ENCODE measurements at regions not wholly inside any gene's neighbourhood (a gene's known extent, or its start where the extent isn't known, plus 50 kb on each side); places are given as distances from the start of the nearest gene placed in this dataset.

DNA sequence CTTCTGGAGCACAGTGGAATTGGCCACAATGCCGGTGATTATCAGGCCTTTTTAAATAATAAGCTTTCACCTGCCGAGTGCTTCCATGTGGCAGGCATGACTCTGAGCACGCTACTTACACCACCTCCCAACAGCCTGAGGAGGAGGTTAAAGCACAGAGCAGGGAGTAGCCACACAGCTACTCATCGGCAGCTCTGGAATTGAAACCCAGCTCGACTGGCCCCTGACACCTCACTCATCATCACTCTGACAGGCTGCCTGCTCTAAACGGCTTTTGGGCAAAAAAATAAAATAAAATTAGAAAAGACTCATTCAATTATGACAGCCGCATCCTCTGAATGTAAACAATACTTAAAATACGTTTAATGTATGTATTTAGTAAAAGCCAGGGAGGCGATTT is 326.4 kb upstream of the NOCT start:
- Histone ChIP-seq H3K27me3 (ENCODE audit: low read length) (no peaks in the 10 kb centered on the region), H3F3A (ENCODE audit: low read length, unreplicated experiment) (no peaks in the 10 kb centered on the region), H3K9me2 (replicated peaks; ENCODE audit: low read length) (no peaks in the 10 kb centered on the region), H3K9me3 (ENCODE audit: low read length) (no peaks in the 10 kb centered on the region), H3K9ac (ENCODE audit: low read length) (no peak overlapping the region), H3K4me2 (ENCODE audit: low read length) (no peak overlapping the region), H3K79me2 (ENCODE audit: low read length) (no peaks in the 10 kb centered on the region), H3K4me3 (ENCODE audit: low read length) (no peak overlapping the region), H2AFZ (ENCODE audit: low read length) (no peak overlapping the region), H4K20me1 (ENCODE audit: low read length) (no peaks in the 10 kb centered on the region), H3K36me3 (ENCODE audit: low read depth, low read length) (no peaks in the 10 kb centered on the region), H3K27ac (ENCODE audit: low read length) (no peak overlapping the region), H3K4me1 (ENCODE audit: insufficient read depth, low read length) (no peaks in the 10 kb centered on the region)
- intact Hi-C loops (cut with micrococcal nuclease), result no loop called here
- no peak for ATAC-seq
- ChIA-PET POLR2A (ENCODE audit: unreplicated experiment) (no interaction called here), CTCF (no interaction called here)
- DNase-seq, result no peak
- no peak for TF ChIP-seq EZH2 (IDR thresholded peaks at IDR 0.05; ENCODE audit: low read length, unreplicated experiment)
- TF ChIP-seq, protein P1, sequence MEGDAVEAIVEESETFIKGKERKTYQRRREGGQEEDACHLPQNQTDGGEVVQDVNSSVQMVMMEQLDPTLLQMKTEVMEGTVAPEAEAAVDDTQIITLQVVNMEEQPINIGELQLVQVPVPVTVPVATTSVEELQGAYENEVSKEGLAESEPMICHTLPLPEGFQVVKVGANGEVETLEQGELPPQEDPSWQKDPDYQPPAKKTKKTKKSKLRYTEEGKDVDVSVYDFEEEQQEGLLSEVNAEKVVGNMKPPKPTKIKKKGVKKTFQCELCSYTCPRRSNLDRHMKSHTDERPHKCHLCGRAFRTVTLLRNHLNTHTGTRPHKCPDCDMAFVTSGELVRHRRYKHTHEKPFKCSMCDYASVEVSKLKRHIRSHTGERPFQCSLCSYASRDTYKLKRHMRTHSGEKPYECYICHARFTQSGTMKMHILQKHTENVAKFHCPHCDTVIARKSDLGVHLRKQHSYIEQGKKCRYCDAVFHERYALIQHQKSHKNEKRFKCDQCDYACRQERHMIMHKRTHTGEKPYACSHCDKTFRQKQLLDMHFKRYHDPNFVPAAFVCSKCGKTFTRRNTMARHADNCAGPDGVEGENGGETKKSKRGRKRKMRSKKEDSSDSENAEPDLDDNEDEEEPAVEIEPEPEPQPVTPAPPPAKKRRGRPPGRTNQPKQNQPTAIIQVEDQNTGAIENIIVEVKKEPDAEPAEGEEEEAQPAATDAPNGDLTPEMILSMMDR (conservative IDR thresholded peaks at IDR 0.05; ENCODE audit: low read depth, low read length), result no peak
- TF ChIP-seq EZH2phosphoT487 (IDR thresholded peaks at IDR 0.05; ENCODE audit: borderline replicate concordance, low read length), result no peak
- no TSS peak for BruUV-seq (replicated peaks)

DNA sequence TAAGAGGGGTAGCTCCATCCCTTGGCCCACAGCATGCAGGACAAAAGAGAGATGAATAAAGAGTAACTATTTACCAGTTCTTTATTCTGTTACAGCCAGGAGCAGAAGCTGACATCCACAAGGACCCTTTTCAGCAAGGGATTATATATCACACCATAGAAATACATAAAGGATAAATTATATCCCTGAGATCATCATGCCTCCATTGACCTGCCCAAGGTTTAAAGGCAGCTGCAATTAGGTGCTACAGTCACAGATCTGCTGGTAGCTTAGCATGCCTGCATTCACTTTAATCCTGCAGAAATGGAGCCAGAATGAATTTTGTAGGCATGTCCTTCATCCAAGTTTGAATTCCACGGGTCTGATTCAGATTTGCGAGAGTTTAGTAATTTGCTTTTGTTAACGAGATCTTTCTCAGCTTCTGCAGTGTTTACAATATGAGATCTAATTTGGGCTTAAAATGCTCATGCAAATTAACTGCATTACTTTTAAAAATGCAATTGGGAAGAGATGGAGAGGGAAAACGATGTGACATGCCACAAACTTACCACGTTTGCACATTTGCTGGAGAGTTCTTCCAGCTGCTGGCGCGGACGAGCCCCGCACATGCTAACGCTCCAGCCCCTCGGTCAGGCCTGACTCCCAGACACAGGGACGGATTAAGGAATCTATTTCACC is 327.0 kb upstream of the NOCT start:
- no peak for TF ChIP-seq EZH2 (IDR thresholded peaks at IDR 0.05; ENCODE audit: low read length, unreplicated experiment)
- POLR2A ChIA-PET (ENCODE audit: unreplicated experiment), result no interaction called here
- Histone ChIP-seq H3K9ac (ENCODE audit: low read length) (no peak overlapping the region), H3K9me3 (ENCODE audit: low read length) (no peaks in the 10 kb centered on the region), H4K20me1 (ENCODE audit: low read length) (no peaks in the 10 kb centered on the region), H3K27ac (ENCODE audit: low read length) (no peak overlapping the region), H3K4me1 (ENCODE audit: insufficient read depth, low read length) (no peaks in the 10 kb centered on the region), H2AFZ (ENCODE audit: low read length) (no peak overlapping the region), H3K4me2 (ENCODE audit: low read length) (no peak overlapping the region), H3K36me3 (ENCODE audit: low read depth, low read length) (no peaks in the 10 kb centered on the region), H3K9me2 (replicated peaks; ENCODE audit: low read length) (no peaks in the 10 kb centered on the region), H3K79me2 (ENCODE audit: low read length) (no peaks in the 10 kb centered on the region), H3K27me3 (ENCODE audit: low read length) (no peaks in the 10 kb centered on the region), H3K4me3 (ENCODE audit: low read length) (no peak overlapping the region), H3F3A (ENCODE audit: low read length, unreplicated experiment) (no peaks in the 10 kb centered on the region)
- DNase-seq, result no peak
- CTCF ChIA-PET, result no interaction called here
- no peak for ATAC-seq
- intact Hi-C loops (cut with micrococcal nuclease), result no loop called here
- no TSS peak for BruUV-seq (replicated peaks)

DNA sequence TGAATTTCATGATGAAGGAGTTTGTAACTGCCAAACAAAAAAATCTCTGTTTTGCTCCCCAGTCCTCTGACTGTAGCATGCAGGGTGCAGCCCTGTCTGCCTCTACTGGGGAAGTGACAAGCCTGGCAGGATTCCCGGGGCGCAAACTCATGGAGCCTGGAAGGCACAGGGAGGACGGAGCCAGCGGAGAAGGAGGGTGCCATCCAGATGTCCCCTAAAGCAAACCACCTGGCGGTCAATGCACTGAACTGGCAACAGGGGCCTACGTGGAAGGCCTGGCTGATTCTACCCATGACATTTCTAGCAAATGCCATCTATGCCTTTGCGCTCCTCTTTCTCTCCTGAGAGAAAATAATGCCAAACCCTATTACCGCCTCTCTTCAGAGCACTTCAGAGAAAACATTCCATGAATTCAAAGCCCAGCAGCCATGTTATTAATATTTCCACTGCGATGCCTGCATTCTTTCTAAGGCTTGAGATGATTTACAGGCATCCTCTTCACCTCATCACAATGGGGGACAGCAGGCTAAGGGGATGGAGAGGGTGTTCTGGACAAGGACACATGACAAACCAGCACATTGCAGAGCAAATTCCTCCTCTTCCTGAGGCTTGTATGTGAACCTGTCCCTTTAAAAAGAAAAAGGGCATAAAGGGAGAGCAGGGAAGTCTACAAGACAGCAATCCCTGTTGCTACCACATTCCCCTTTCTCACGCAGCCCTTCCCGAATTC is 329.3 kb upstream of the NOCT start:
- DNase-seq (no peak), ATAC-seq (no peak)
- Histone ChIP-seq H3K4me3 (ENCODE audit: low read length) (no peak overlapping the region), H3K9ac (ENCODE audit: low read length) (no peak overlapping the region), H3K79me2 (ENCODE audit: low read length) (no peaks in the 10 kb centered on the region), H3K4me1 (ENCODE audit: insufficient read depth, low read length) (peaks cover 4% of the 10 kb centered on the region; the same call in 1 of the 2 replicates), H3K27me3 (ENCODE audit: low read length) (no peaks in the 10 kb centered on the region), H3K9me2 (replicated peaks; ENCODE audit: low read length) (no peaks in the 10 kb centered on the region), H4K20me1 (ENCODE audit: low read length) (no peaks in the 10 kb centered on the region), H3K27ac (ENCODE audit: low read length) (no peak overlapping the region), H3F3A (ENCODE audit: low read length, unreplicated experiment) (no peaks in the 10 kb centered on the region), H2AFZ (ENCODE audit: low read length) (no peak overlapping the region), H3K9me3 (ENCODE audit: low read length) (no peaks in the 10 kb centered on the region), H3K36me3 (ENCODE audit: low read depth, low read length) (no peaks in the 10 kb centered on the region), H3K4me2 (ENCODE audit: low read length) (no peak overlapping the region)
- intact Hi-C loops (cut with micrococcal nuclease), result no loop called here
- BruUV-seq (replicated peaks), result no TSS peak
- ChIA-PET CTCF (no interaction called here), POLR2A (ENCODE audit: unreplicated experiment) (no interaction called here)
- TF ChIP-seq EZH2 (IDR thresholded peaks at IDR 0.05; ENCODE audit: low read length, unreplicated experiment), result no peak
- TF ChIP-seq, protein P1 (conservative IDR thresholded peaks at IDR 0.05; ENCODE audit: low read depth, low read length), result no peak
- TF ChIP-seq EZH2phosphoT487 (IDR thresholded peaks at IDR 0.05; ENCODE audit: borderline replicate concordance, low read length), result no peak

Data from PC-3 (cell line).